Endothelial cell (in vitro differentiated cells): ENCODE measurements at regions not wholly inside any gene's neighbourhood (a gene's known extent, or its start where the extent isn't known, plus 50 kb on each side); places are given as distances from the start of the nearest gene placed in this dataset.

Experiments used
- DNase-seq: peaks from one replicate; pipeline ENCODE4 v3.0.0; 2021; ENCODE audit warnings: low spot score
- H3K27ac Mint-ChIP-seq: one replicate; pipeline ENCODE4 v1.8.0; 2021; ENCODE audit warnings: mixed read lengths, inconsistent platforms; ENCODE audit not compliant: unreplicated experiment
- H3K27me3 Mint-ChIP-seq: one replicate; pipeline ENCODE4 v1.8.0; 2021; ENCODE audit warnings: mild to moderate bottlenecking, moderate library complexity, mixed read lengths, inconsistent platforms; ENCODE audit not compliant: unreplicated experiment
- H3K36me3 Mint-ChIP-seq: one replicate; pipeline ENCODE4 v1.8.0; 2021; ENCODE audit warnings: mild to moderate bottlenecking, low read depth, mixed read lengths, inconsistent platforms; ENCODE audit not compliant: unreplicated experiment
- H3K4me1 Mint-ChIP-seq: one replicate; pipeline ENCODE4 v1.8.0; 2021; ENCODE audit warnings: mild to moderate bottlenecking, mixed read lengths, inconsistent platforms; ENCODE audit not compliant: unreplicated experiment
- H3K4me3 Mint-ChIP-seq: one replicate; pipeline ENCODE4 v1.8.0; 2021; ENCODE audit warnings: mild to moderate bottlenecking, mixed read lengths, inconsistent platforms; ENCODE audit not compliant: unreplicated experiment
- H3K9me3 Mint-ChIP-seq: one replicate; pipeline ENCODE4 v1.8.0; 2021; ENCODE audit warnings: mixed read lengths, inconsistent platforms; ENCODE audit not compliant: unreplicated experiment
- TF ChIP-seq, protein P1 (sequence below): fragments of 200-600 bp; sonication (generic); IDR thresholded peaks from one replicate; pipeline ENCODE4 v1.5.0; 2021; ENCODE audit warnings: antibody characterized with exemption; ENCODE audit not compliant: unreplicated experiment

DNA sequence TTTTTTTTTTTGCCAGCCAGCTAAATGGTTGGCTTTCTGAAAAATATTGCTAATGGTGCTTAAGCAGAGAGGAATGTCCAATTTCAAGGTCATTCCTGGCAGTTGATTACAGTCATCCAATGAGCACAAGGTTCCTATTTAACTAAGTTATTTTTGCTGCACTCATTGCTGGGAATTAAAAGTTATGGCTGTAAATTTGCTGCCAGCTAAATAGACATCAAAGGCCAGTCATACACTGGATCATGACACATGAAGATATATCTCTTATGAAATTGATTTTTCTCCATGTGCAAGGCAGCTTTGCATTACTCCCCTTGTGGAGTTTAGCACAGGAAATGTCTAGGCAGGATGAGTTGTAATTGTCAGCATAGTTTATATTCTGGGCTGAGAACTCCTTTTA, 1898.4 kb upstream of the CELF4 start:
- TF ChIP-seq, protein P1, sequence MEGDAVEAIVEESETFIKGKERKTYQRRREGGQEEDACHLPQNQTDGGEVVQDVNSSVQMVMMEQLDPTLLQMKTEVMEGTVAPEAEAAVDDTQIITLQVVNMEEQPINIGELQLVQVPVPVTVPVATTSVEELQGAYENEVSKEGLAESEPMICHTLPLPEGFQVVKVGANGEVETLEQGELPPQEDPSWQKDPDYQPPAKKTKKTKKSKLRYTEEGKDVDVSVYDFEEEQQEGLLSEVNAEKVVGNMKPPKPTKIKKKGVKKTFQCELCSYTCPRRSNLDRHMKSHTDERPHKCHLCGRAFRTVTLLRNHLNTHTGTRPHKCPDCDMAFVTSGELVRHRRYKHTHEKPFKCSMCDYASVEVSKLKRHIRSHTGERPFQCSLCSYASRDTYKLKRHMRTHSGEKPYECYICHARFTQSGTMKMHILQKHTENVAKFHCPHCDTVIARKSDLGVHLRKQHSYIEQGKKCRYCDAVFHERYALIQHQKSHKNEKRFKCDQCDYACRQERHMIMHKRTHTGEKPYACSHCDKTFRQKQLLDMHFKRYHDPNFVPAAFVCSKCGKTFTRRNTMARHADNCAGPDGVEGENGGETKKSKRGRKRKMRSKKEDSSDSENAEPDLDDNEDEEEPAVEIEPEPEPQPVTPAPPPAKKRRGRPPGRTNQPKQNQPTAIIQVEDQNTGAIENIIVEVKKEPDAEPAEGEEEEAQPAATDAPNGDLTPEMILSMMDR: no peak
- Mint-ChIP-seq H3K36me3 (no peaks in the 10 kb centered on the region), H3K4me3 (no peak overlapping the region), H3K27ac (no peak overlapping the region), H3K9me3 (no peaks in the 10 kb centered on the region), H3K27me3 (no peaks in the 10 kb centered on the region), H3K4me1 (no peaks in the 10 kb centered on the region)
- no peak for DNase-seq

DNA sequence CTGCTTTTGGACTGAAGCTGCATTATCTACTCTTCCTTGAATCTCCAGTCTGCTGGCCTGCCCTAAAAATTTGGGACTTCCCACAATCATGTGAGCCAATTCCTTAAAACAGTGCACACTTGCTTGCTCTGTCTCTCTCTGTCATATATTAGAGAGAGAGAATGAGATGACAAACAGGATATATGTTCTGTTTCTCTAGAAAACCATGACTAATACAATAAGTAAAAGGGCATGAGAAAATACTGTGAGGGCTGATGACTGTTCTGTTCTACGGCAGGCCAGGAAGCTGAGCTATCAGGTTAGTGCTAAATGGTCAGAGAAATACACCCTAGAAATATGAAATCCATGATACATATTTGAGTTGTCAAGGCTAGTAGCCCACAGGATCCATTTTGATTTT, 1896.8 kb upstream of the CELF4 start:
- Mint-ChIP-seq H3K4me1 (no peaks in the 10 kb centered on the region), H3K27ac (no peak overlapping the region), H3K27me3 (no peaks in the 10 kb centered on the region), H3K36me3 (no peaks in the 10 kb centered on the region), H3K4me3 (no peak overlapping the region), H3K9me3 (no peaks in the 10 kb centered on the region)
- TF ChIP-seq, protein P1: no peak
- DNase-seq: no peak

DNA sequence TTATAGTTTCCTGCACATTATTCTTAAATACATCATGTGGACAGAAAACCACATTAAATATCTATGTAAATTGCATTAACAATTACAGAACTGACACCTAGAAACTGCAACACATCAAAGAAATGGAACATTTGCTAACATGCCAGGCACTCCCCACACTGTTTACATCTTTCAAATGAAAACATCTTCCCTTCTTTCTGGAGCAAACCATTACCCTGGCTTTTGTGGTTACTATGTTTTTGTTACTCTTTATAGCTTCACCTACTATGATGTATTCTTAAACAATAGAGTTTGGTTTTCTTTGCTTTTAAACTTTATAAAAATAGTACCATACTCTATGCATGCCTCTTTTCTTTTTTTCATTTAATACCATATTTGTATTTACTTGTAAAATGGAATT, 1894.5 kb upstream of the CELF4 start:
- no peak overlapping the region for H3K27ac Mint-ChIP-seq
- H3K9me3 Mint-ChIP-seq: no peaks in the 10 kb centered on the region
- no peak overlapping the region for H3K4me3 Mint-ChIP-seq
- no peak for DNase-seq
- no peaks in the 10 kb centered on the region for H3K36me3 Mint-ChIP-seq
- H3K4me1 Mint-ChIP-seq: no peaks in the 10 kb centered on the region
- TF ChIP-seq, protein P1: no peak
- no peaks in the 10 kb centered on the region for H3K27me3 Mint-ChIP-seq

DNA sequence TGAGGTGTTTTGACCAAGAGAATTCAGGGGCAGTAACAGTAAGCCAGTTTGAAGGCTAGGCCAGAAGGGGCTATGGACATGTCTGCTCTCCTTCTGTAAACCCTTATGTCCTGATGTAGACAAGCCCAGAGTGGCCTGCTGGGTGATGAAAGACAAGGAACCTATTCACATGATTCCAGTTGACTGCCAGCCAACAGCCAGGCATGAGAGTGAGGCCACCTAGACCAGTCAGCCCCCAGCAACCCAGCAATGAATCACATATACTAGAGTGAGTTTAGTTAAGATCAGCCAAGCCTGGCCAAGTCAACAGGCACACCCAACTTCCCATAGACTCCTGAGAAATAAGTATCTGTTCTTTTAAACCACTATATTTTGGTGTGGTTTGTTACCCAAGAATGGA, 1889.7 kb upstream of the CELF4 start:
- no peak overlapping the region for H3K27ac Mint-ChIP-seq

DNA sequence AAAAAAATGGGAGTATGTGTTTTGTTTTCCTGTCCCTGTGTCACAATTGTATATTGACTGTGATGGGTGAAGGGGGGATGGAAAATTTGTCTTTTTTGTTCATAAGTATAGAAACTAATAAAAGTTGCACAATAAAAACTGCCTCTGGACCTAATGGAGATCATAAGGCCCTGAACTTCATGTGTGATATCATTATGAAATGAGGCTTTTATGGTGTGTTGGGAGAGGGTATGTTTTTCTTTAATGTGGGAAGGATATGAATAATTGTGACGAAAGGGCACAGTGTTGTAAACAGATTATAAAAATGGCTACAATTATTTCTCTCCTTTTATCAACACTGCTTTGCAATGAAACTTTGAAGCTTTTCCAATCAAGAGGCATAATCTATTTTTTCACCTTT, 1889.3 kb upstream of the CELF4 start:
- H3K27ac Mint-ChIP-seq: no peak overlapping the region
- no peak overlapping the region for H3K4me3 Mint-ChIP-seq
- no peak for DNase-seq
- H3K9me3 Mint-ChIP-seq: no peaks in the 10 kb centered on the region
- no peaks in the 10 kb centered on the region for H3K27me3 Mint-ChIP-seq
- no peaks in the 10 kb centered on the region for H3K36me3 Mint-ChIP-seq
- H3K4me1 Mint-ChIP-seq: peaks cover 13% of the 10 kb centered on the region
- TF ChIP-seq, protein P1: no peak

More for the DNA sequence above, 1889.7 kb upstream of the CELF4 start:
- DNase-seq: no peak
- Mint-ChIP-seq H3K9me3 (no peaks in the 10 kb centered on the region), H3K36me3 (no peaks in the 10 kb centered on the region), H3K4me3 (no peak overlapping the region), H3K27me3 (no peaks in the 10 kb centered on the region), H3K4me1 (peaks cover 13% of the 10 kb centered on the region)
- TF ChIP-seq, protein P1: no peak
